IPS-18c (cell line): ENCODE measurements at regions not wholly inside any gene's neighbourhood (a gene's known extent, or its start where the extent isn't known, plus 50 kb on each side); places are given as distances from the start of the nearest gene placed in this dataset.

Experiments
- H3K4me3 ChIP-seq: 2 replicates; pipeline ENCODE4 v1.7.0; 2013; ENCODE audit warnings: low read depth, mild to moderate bottlenecking, low read length, moderate library complexity; ENCODE audit not compliant: insufficient read depth
- H3K9me3 ChIP-seq: one replicate; pipeline ENCODE4 v1.6.1; 2013; ENCODE audit warnings: mild to moderate bottlenecking, low read length, moderate library complexity; ENCODE audit not compliant: control insufficient read depth, insufficient read depth

DNA sequence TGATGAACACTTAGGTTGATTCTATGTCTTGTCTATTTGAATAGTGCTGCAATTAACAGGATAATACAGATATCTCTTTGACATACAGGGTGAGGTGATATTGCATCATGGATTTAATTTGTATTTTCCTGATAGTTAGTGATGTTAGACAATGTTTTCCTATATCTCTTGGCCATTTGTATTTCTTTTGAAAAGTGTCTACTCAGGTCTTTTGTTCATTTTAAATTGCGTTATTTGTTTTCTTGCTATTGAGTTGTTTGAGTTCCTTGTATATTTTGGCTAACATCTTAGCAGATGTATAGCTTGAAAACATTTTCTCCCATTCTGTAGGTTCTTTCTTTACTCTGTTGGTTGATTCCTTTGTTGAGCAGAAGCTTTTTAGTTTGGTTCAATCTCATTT is 460.6 kb downstream of the CCDC91 start:
- Histone ChIP-seq H3K9me3 (no peaks in the 10 kb centered on the region), H3K4me3 (no peak overlapping the region)

- Histone ChIP-seq H3K9me3 (no peaks in the 10 kb centered on the region), H3K4me3 (no peak overlapping the region)
Observed at GRCh38 chr12:28652239-28652638, 462.0 kb downstream of the CCDC91 start.

DNA sequence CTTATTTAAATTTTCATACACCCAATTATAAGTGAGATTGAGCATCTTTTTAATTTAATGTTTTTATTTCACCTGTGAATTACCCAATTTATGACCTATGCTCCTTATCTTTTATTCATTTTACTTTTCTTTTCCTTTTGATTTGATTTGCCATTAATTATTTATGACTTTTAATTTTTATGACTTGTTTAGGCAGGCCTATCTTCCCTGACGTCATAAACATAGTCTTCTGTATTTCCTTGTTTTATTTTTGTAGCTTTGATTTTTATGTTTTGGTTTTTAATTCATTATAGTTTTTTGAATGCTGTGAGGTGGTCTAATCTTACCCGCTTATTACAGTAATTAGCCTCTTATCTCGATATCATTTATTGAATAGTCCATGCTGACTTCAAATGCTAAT is 467.1 kb upstream of the FAR2 start:
- H3K4me3 ChIP-seq = no peak overlapping the region

DNA sequence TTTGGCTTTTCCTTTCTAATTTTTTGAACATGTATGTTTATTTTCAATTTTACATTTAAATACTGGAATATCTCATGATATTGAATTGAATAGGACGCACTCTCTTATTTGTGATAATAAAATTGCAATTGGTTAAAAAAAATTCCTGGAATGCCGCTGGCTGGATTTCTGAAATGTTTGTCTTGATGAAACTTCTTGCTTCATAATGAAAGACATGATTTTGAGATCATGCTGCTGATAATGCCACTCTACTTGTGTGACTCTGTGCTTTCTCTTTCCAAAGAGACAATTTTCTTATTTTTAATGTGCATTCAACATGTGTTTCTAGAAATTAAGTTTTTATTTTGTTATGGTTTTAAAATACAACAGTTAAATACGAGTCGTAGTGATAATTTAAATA is 465.7 kb upstream of the FAR2 start:
- Histone ChIP-seq H3K4me3 (no peak overlapping the region), H3K9me3 (no peaks in the 10 kb centered on the region)

More for the DNA sequence above, 467.1 kb upstream of the FAR2 start:
- no peaks in the 10 kb centered on the region for H3K9me3 ChIP-seq

- H3K4me3 ChIP-seq = no peak overlapping the region
Observed at GRCh38 chr12:28689398-28690175, 459.5 kb upstream of the FAR2 start.

GRCh38 chr12:28693565-28694219 is 455.4 kb upstream of the FAR2 start:
- H3K4me3 ChIP-seq = no peak overlapping the region
- no peaks in the 10 kb centered on the region for H3K9me3 ChIP-seq

More at GRCh38 chr12:28689398-28690175, 459.5 kb upstream of the FAR2 start:
- no peaks in the 10 kb centered on the region for H3K9me3 ChIP-seq

DNA sequence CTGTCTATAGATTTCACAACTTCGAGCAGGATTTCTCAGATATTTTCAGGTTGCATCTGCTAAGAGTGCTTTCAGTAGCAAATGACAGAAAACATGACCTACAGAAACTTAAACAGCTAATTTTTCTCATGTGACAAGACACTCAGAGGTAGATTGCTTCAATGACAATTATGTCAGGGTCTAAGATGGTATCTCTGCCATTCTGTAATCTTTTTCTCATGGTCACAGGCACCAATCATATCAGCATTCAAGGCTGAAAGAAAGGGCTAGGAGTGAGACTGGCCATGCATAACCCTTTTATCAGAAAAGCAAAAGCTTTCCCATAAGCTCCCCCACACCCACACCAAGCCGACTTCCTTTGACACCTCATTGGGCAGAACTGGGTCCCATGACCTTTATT is 450.5 kb upstream of the FAR2 start:
- Histone ChIP-seq H3K4me3 (no peak overlapping the region), H3K9me3 (no peaks in the 10 kb centered on the region)

GRCh38 chr12:28699029-28699428 is 450.0 kb upstream of the FAR2 start:
- Histone ChIP-seq H3K4me3 (no peak overlapping the region), H3K9me3 (no peaks in the 10 kb centered on the region)

DNA sequence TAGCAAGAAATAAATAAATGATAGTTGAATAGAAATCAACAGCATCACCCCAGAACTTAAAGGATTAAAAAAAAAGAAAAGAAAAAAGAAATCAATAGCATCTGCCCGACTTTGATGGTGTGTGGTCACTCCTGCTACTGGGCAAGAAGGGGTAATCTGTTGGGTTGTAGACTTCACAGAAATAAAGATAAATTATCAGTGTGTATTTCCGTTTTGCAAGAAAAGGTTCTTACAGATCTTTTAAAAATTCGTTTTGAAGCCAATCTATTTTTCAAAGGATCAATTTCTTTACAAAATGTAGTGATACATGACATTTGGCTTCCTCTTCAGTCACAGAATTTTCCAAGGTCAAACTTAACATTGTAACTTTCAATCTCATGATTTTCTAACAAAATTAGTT is 448.9 kb upstream of the FAR2 start:
- Histone ChIP-seq H3K4me3 (no peak overlapping the region), H3K9me3 (no peaks in the 10 kb centered on the region)

DNA sequence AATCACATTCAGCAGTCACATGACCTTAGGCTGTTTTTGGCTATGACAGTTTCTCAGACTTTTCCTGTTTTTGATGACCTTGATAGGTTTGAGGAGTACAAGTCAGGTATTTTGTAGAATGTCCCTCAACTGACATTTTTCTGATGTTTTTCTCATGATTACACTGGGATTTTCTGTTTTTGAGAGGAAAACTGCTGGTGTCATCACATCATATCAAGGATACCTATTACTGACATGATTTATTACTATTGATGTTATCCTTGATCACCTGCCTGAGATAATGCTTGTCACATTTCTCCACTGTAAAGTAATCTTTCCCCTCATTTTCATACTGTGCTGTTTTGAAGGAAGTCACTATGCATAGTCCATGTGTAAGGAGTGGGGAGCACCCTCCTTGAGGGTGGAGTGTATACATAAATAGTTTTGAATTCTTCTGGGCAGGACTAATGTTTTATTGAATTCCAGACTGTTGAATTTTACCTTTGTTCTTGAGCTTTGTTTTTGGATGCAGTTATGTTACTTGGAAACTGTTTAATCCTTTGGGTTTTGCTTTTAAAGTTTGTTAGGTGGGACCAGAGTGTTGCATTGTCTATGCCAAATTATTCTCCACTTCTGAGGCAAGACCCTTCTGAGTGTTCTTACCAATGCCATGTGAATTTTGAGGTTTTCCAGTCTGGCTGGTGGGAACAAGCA is 444.5 kb upstream of the FAR2 start:
- Histone ChIP-seq H3K9me3 (no peaks in the 10 kb centered on the region), H3K4me3 (no peak overlapping the region)

DNA sequence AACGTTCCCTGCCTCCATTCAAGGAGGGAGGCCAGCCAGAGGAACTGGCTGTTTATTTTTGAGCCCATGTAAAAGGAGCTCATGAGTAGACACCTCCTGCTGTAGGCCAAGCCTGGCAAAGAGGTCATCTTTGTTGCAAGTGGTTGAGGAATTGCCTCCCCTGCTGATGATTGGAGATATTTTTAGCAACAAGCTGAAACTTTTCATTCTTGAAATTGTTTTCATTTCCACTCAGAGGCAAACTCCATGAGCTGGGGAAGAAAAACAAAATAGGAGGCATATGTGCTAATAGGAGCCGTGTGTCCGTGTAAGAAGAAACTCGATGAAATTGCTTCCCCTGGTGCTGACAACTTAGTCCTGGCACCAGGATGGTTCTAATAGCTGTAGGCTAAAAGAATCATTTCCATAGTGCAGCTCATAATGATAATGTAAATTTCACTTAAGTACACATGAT is 440.1 kb upstream of the FAR2 start:
- H3K4me3 ChIP-seq = no peak overlapping the region

GRCh38 chr12:28709986-28710685 is 438.9 kb upstream of the FAR2 start:
- H3K4me3 ChIP-seq = no peak overlapping the region
- no peaks in the 10 kb centered on the region for H3K9me3 ChIP-seq

More for the DNA sequence above, 440.1 kb upstream of the FAR2 start:
- H3K9me3 ChIP-seq = no peaks in the 10 kb centered on the region

DNA sequence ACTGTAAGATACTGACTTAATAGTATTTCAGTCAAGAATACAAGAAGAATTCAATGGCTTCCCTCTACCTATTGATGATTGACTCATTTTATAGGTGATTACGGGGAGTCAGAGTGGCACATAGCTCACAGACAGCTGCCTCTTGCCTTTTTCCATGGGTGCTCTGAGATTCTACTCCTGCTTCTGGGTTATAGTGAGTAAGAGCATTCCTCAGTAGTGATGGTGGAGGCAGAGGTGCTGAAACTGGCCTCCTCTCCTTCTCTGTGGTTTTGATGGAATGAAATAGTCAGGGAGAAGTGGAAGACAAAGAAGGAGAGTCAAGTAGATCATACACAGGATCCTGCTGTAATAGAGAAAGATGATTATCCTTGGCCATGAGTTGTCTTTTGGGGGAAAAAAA is 438.2 kb upstream of the FAR2 start:
- H3K9me3 ChIP-seq = no peaks in the 10 kb centered on the region

GRCh38 chr12:28711421-28711820 is 437.7 kb upstream of the FAR2 start:
- Histone ChIP-seq H3K9me3 (no peaks in the 10 kb centered on the region), H3K4me3 (no peak overlapping the region)

More for the DNA sequence above, 438.2 kb upstream of the FAR2 start:
- H3K4me3 ChIP-seq = no peak overlapping the region

DNA sequence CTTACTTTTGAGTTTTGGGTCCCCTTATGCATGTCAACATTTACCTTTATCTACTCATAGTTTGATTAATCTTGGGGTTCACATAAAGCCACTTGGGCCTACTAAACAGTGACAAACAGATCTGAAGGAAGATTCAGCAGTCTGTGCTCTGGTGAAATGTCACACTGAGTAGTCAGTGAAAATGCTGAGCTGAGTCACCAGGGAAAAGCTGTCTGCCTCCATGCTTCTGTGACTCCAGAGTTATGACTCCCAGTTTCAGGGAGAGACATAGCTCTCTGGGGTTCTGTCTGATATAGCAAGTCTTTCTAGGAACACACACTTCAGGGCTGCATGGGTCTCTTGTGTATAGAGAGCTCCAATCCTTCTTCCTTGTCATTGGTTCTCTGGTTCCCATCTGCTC is 406.3 kb upstream of the FAR2 start:
- Histone ChIP-seq H3K4me3 (no peak overlapping the region), H3K9me3 (no peaks in the 10 kb centered on the region)

- H3K9me3 ChIP-seq = no peaks in the 10 kb centered on the region
- no peak overlapping the region for H3K4me3 ChIP-seq
Observed at GRCh38 chr12:28746734-28747325, 402.2 kb upstream of the FAR2 start.
